ENCODE measurements at regions not wholly inside any gene's neighbourhood (a gene's known extent, or its start where the extent isn't known, plus 50 kb on each side); places are given as distances from the start of the nearest gene placed in this dataset.

- no peak for TF ChIP-seq POLR2A (IDR thresholded peaks at IDR 0.05; ENCODE audit: low read depth, low read length)
- no peak for TF ChIP-seq POLR2AphosphoS5 (IDR thresholded peaks at IDR 0.05; ENCODE audit: low read depth, low read length)
- TF ChIP-seq SPI1 (IDR thresholded peaks at IDR 0.05; ENCODE audit: low read depth, low read length): no peak
Measured at GRCh38 chr5:115372146-115372545, 75.7 kb upstream of the CCDC112 start.
